ENCODE measurements at regions not wholly inside any gene's neighbourhood (a gene's known extent, or its start where the extent isn't known, plus 50 kb on each side); places are given as distances from the start of the nearest gene placed in this dataset.
A peak's percentile ranks its signal among the peaks of the same experiment; 100 is the strongest.

GRCh38 chr6:48550603-48551002 lies 439.6 kb upstream of the PTCHD4 start:
- Histone ChIP-seq H4K20me1 (ENCODE audit: insufficient read depth, low read length) (no peaks in the 10 kb centered on the region), H3K9ac (ENCODE audit: insufficient read depth, low read depth, low read length) (no peak overlapping the region), H3K36me3 (replicated peaks in 1 of 2; ENCODE audit: control insufficient read depth in 1 of 2, insufficient read depth in 2 of 2, low read length in 2 of 2) (no peaks in the 10 kb centered on the region), H3K27ac (ENCODE audit: extremely low read length, insufficient read depth, low read length) (no peak overlapping the region), H3K4me2 (ENCODE audit: low read depth, low read length) (no peak overlapping the region), H2AFZ (ENCODE audit: low read length) (no peak overlapping the region), H3K79me2 (ENCODE audit: insufficient read depth, low read length) (no peaks in the 10 kb centered on the region), H3K27me3 (ENCODE audit: control insufficient read depth in 1 of 2, insufficient read depth in 2 of 2, low read length in 2 of 2) (no peaks in the 10 kb centered on the region), H3K4me1 (ENCODE audit: insufficient read depth, low read length) (no peaks in the 10 kb centered on the region), H3K4me3 (replicated peaks in 1 of 3; ENCODE audit: insufficient read depth in 1 of 3, low read depth in 2 of 3, low read length in 3 of 3) (no peak overlapping the region), H3K9me3 (ENCODE audit: low read length) (no peaks in the 10 kb centered on the region)
- intact Hi-C loops (cut with micrococcal nuclease; ENCODE audit: unreplicated experiment) (no loop called here), in situ Hi-C loops (cut with HindIII; ENCODE audit: extremely low pct_ligation_motif_present, low pct_unique_long_range_greater_than_20kb) (no loop called here)
- no TSS peak for BruUV-seq (replicated peaks)
- WGBS (ENCODE audit: low lambda C conversion rate), result 31% methylated on average over 3 of the region's 3 CpGs
- FAIRE-seq (no peak), ATAC-seq (no peak), DNase-seq (ENCODE audit: low spot score) (no peak)
- no peak for TF ChIP-seq HMG20B (CRISPR knock-in tag; conservative IDR thresholded peaks at IDR 0.05)
- TF ChIP-seq, protein P1, sequence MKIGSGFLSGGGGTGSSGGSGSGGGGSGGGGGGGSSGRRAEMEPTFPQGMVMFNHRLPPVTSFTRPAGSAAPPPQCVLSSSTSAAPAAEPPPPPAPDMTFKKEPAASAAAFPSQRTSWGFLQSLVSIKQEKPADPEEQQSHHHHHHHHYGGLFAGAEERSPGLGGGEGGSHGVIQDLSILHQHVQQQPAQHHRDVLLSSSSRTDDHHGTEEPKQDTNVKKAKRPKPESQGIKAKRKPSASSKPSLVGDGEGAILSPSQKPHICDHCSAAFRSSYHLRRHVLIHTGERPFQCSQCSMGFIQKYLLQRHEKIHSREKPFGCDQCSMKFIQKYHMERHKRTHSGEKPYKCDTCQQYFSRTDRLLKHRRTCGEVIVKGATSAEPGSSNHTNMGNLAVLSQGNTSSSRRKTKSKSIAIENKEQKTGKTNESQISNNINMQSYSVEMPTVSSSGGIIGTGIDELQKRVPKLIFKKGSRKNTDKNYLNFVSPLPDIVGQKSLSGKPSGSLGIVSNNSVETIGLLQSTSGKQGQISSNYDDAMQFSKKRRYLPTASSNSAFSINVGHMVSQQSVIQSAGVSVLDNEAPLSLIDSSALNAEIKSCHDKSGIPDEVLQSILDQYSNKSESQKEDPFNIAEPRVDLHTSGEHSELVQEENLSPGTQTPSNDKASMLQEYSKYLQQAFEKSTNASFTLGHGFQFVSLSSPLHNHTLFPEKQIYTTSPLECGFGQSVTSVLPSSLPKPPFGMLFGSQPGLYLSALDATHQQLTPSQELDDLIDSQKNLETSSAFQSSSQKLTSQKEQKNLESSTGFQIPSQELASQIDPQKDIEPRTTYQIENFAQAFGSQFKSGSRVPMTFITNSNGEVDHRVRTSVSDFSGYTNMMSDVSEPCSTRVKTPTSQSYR (CRISPR knock-in tag; IDR thresholded peaks at IDR 0.05; ENCODE audit: borderline replicate concordance), result no peak
- TF ChIP-seq MAFK (conservative IDR thresholded peaks at IDR 0.05 in 1 of 2, IDR thresholded peaks at IDR 0.05 in 1 of 2; ENCODE audit: low read length in 2 of 2), result peak; percentile 85 to 91
- no peak for TF ChIP-seq PLRG1 (conservative IDR thresholded peaks at IDR 0.05)
- no peak for TF ChIP-seq PHF21A (CRISPR knock-in tag; IDR thresholded peaks at IDR 0.05)
- peak; percentile 89 for TF ChIP-seq MAFF (IDR thresholded peaks at IDR 0.05; ENCODE audit: low read depth, low read length)
- TF ChIP-seq ZNF205 (CRISPR knock-in tag; IDR thresholded peaks at IDR 0.05), result no peak
- TF ChIP-seq PLSCR1 (CRISPR knock-in tag; IDR thresholded peaks at IDR 0.05; ENCODE audit: borderline replicate concordance), result no peak
- TF ChIP-seq SOX5 (CRISPR knock-in tag; IDR thresholded peaks at IDR 0.05; ENCODE audit: borderline replicate concordance), result no peak
- no peak for TF ChIP-seq ZNF614 (CRISPR knock-in tag; IDR thresholded peaks at IDR 0.05; ENCODE audit: borderline replicate concordance)
- TF ChIP-seq, protein P2, sequence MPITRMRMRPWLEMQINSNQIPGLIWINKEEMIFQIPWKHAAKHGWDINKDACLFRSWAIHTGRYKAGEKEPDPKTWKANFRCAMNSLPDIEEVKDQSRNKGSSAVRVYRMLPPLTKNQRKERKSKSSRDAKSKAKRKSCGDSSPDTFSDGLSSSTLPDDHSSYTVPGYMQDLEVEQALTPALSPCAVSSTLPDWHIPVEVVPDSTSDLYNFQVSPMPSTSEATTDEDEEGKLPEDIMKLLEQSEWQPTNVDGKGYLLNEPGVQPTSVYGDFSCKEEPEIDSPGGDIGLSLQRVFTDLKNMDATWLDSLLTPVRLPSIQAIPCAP (CRISPR knock-in tag; IDR thresholded peaks at IDR 0.05; ENCODE audit: low read depth), result no peak
- TF ChIP-seq ADNP (CRISPR knock-in tag; IDR thresholded peaks at IDR 0.05), result no peak
- no peak for TF ChIP-seq PREB (CRISPR knock-in tag; IDR thresholded peaks at IDR 0.05)
- TF ChIP-seq ZSCAN21 (CRISPR knock-in tag; IDR thresholded peaks at IDR 0.05; ENCODE audit: borderline replicate concordance), result no peak
- no peak for TF ChIP-seq SIN3B (IDR thresholded peaks at IDR 0.05; ENCODE audit: low read length)
- ChIA-PET CTCF (ENCODE audit: low intra/inter-chr PET ratio, low total read pairs) (no interaction called here), POLR2A (no interaction called here)
